Loucy (cell line): ENCODE measurements at regions not wholly inside any gene's neighbourhood (a gene's known extent, or its start where the extent isn't known, plus 50 kb on each side); places are given as distances from the start of the nearest gene placed in this dataset.

ENCODE experiments used
- H2AFZ ChIP-seq: fragments of 200-600 bp; sonication (generic); 2 replicates; pipeline ENCODE4 v1.6.0; 2016; ENCODE audit warnings: antibody characterized with exemption, mild to moderate bottlenecking, low read length, moderate library complexity
- H3F3A ChIP-seq: fragments of 200-600 bp; 2 replicates; pipeline ENCODE4 v1.6.0; 2016; ENCODE audit warnings: antibody characterized with exemption, low read depth, mild to moderate bottlenecking
- H3K27me3 ChIP-seq: fragments of 200-600 bp; sonication (generic); 2 replicates; pipeline ENCODE4 v1.6.1; 2014; ENCODE audit warnings: low read length, mild to moderate bottlenecking; ENCODE audit not compliant: insufficient read depth, poor library complexity, severe bottlenecking
- H3K36me3 ChIP-seq: fragments of 200-600 bp; sonication (generic); 2 replicates; pipeline ENCODE4 v1.6.1; 2016; ENCODE audit warnings: low read length; ENCODE audit not compliant: insufficient read depth
- H3K4me1 ChIP-seq: fragments of 200-600 bp; sonication (generic); 2 replicates; pipeline ENCODE4 v1.5.1; 2014; ENCODE audit warnings: low read length, mild to moderate bottlenecking; ENCODE audit not compliant: insufficient read depth, poor library complexity, severe bottlenecking
- H3K4me2 ChIP-seq: fragments of 200-600 bp; sonication (generic); 2 replicates; pipeline ENCODE4 v1.6.0; 2014; ENCODE audit warnings: antibody characterized with exemption, low read length, low read depth, mild to moderate bottlenecking; ENCODE audit not compliant: poor library complexity, severe bottlenecking
- H3K4me3 ChIP-seq: fragments of 200-600 bp; sonication (generic); 2 replicates; pipeline ENCODE4 v1.5.1; 2014; ENCODE audit warnings: low read length, mild to moderate bottlenecking, mixed read lengths; ENCODE audit not compliant: poor library complexity, severe bottlenecking
- H3K79me2 ChIP-seq: fragments of 200-600 bp; sonication (generic); 2 replicates; pipeline ENCODE4 v1.6.1; 2014; ENCODE audit warnings: low read length; ENCODE audit not compliant: insufficient read depth
- H3K9ac ChIP-seq: fragments of 200-600 bp; sonication (generic); 2 replicates; pipeline ENCODE4 v1.6.0; 2014; ENCODE audit warnings: mild to moderate bottlenecking, low read depth, low read length, moderate library complexity; ENCODE audit not compliant: poor library complexity, severe bottlenecking
- H3K9me2 ChIP-seq: fragments of 200-600 bp; sonication (generic); replicated peaks from 2 replicates; pipeline ENCODE4 v1.6.1; 2016; ENCODE audit warnings: low read depth, low read length, mixed read lengths
- H3K9me3 ChIP-seq: fragments of 200-600 bp; sonication (generic); 2 replicates; pipeline ENCODE4 v1.6.1; 2014; ENCODE audit warnings: mild to moderate bottlenecking, antibody characterized with exemption, low read length, low read depth; ENCODE audit not compliant: insufficient read depth
- H4K20me1 ChIP-seq: fragments of 200-600 bp; sonication (generic); 2 replicates; pipeline ENCODE4 v1.6.0; 2014; ENCODE audit warnings: antibody characterized with exemption, low read length, mild to moderate bottlenecking; ENCODE audit not compliant: insufficient read depth, poor library complexity, severe bottlenecking
- CTCF ChIP-seq: fragments of 200-600 bp; sonication (generic); conservative IDR thresholded peaks from 2 replicates; pipeline ENCODE4 v1.5.1; 2014; ENCODE audit warnings: mild to moderate bottlenecking, antibody characterized with exemption, low read length
- EZH2phosphoT487 ChIP-seq: fragments of 200-600 bp; IDR thresholded peaks from 2 replicates; pipeline ENCODE4 v1.6.1; 2018; ENCODE audit warnings: antibody characterized with exemption, mild to moderate bottlenecking, moderate library complexity, borderline replicate concordance

GRCh38 chr14:98949051-98949450 is 322.9 kb downstream of the BCL11B start:
- no peak overlapping the region for H3K9ac ChIP-seq
- peaks cover 6% of the 10 kb centered on the region for H3K4me1 ChIP-seq
- no peaks in the 10 kb centered on the region for H3K27me3 ChIP-seq
- H2AFZ ChIP-seq: no peak overlapping the region
- no peaks in the 10 kb centered on the region for H3K9me2 ChIP-seq
- no peaks in the 10 kb centered on the region for H3F3A ChIP-seq
- no peaks in the 10 kb centered on the region for H3K36me3 ChIP-seq
- no peaks in the 10 kb centered on the region for H4K20me1 ChIP-seq
- H3K9me3 ChIP-seq: no peaks in the 10 kb centered on the region
- TF ChIP-seq CTCF (no peak), EZH2phosphoT487 (no peak)
- no peak overlapping the region for H3K4me2 ChIP-seq
- H3K4me3 ChIP-seq: no peak overlapping the region
- no peaks in the 10 kb centered on the region for H3K79me2 ChIP-seq

- peaks cover 6% of the 10 kb centered on the region for H3K4me1 ChIP-seq
- H3K9me3 ChIP-seq: no peaks in the 10 kb centered on the region
- no peaks in the 10 kb centered on the region for H3K36me3 ChIP-seq
- H3K4me2 ChIP-seq: no peak overlapping the region
- no peak overlapping the region for H3K4me3 ChIP-seq
- TF ChIP-seq CTCF (no peak), EZH2phosphoT487 (no peak)
- H3F3A ChIP-seq: no peaks in the 10 kb centered on the region
- H2AFZ ChIP-seq: no peak overlapping the region
- no peaks in the 10 kb centered on the region for H3K9me2 ChIP-seq
- H3K27me3 ChIP-seq: no peaks in the 10 kb centered on the region
- H3K9ac ChIP-seq: no peak overlapping the region
- no peaks in the 10 kb centered on the region for H3K79me2 ChIP-seq
- no peaks in the 10 kb centered on the region for H4K20me1 ChIP-seq
Observed at GRCh38 chr14:98949481-98950135, 322.4 kb downstream of the BCL11B start.

- Histone ChIP-seq H3F3A (no peaks in the 10 kb centered on the region), H3K79me2 (no peaks in the 10 kb centered on the region), H3K4me3 (no peak overlapping the region), H2AFZ (no peak overlapping the region), H3K9me3 (no peaks in the 10 kb centered on the region), H3K36me3 (no peaks in the 10 kb centered on the region), H3K27me3 (no peaks in the 10 kb centered on the region), H3K9ac (no peak overlapping the region), H4K20me1 (no peaks in the 10 kb centered on the region), H3K9me2 (no peaks in the 10 kb centered on the region), H3K4me1 (peaks cover 6% of the 10 kb centered on the region), H3K4me2 (no peak overlapping the region)
- TF ChIP-seq CTCF (no peak), EZH2phosphoT487 (no peak)
Observed at GRCh38 chr14:98950353-98950895, 321.6 kb downstream of the BCL11B start.
